ENCODE measurements at regions not wholly inside any gene's neighbourhood (a gene's known extent, or its start where the extent isn't known, plus 50 kb on each side); places are given as distances from the start of the nearest gene placed in this dataset.

GRCh38 chr6:139457476-139457875 is 83.0 kb upstream of the CITED2 start:
- DNase-seq = no peak
- Histone ChIP-seq H3K27me3 (ENCODE audit: low read length) (no peaks in the 10 kb centered on the region), H3K27ac (ENCODE audit: low read length) (no peak overlapping the region), H3K79me2 (ENCODE audit: low read length) (no peaks in the 10 kb centered on the region), H3K4me3 (ENCODE audit: low read length) (no peak overlapping the region), H2AFZ (ENCODE audit: low read length) (no peak overlapping the region), H3K36me3 (ENCODE audit: insufficient read depth, low read length) (no peaks in the 10 kb centered on the region), H3K9me3 (ENCODE audit: low read length) (no peaks in the 10 kb centered on the region), H3K4me1 (ENCODE audit: low read length) (no peaks in the 10 kb centered on the region), H3K9ac (ENCODE audit: low read length) (no peak overlapping the region), H3K9me2 (replicated peaks; ENCODE audit: insufficient read depth, low read length) (no peaks in the 10 kb centered on the region), H3K4me2 (ENCODE audit: low read depth, low read length, poor library complexity, severe bottlenecking) (no peak overlapping the region), H4K20me1 (ENCODE audit: insufficient read depth, low read depth, low read length) (no peaks in the 10 kb centered on the region)

DNA sequence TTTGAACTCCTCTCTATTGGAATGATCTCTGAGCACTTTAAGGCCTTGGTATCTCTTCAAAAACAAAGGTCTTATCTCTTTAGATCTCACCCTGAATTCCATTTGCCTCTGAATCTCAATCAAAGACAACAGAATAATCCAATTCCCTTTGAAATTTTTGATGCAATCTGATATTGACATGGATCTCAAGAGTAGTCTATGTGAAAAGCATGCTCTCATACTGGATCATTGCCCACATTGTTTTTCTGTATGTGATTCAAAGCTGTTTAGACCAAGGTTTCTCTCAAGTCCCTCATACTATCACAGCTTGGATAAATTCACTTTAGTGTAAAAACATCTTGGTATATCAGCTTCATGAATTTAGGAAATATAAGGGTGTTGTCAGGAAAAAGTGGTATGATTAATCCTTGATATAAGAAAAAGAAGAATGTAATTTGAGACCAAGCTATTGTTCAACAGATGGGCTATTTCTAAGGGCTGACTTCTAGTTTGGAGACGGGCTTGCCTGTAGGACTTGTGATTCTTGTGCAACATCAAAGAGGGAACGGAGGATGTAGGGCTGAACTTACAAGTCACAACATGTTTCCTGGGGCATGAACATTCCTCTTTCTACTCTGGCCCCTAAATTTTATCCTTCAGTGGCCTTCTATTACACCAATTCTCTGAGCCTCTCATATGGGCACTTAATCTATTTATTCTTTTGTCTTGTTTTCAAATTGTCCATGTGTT is 77.9 kb upstream of the CITED2 start:
- H2AFZ ChIP-seq (ENCODE audit: low read length) = no peak overlapping the region
- H3K27me3 ChIP-seq (ENCODE audit: low read length) = no peaks in the 10 kb centered on the region
- DNase-seq = no peak
- H3K9ac ChIP-seq (ENCODE audit: low read length) = no peak overlapping the region
- no peaks in the 10 kb centered on the region for H3K36me3 ChIP-seq (ENCODE audit: insufficient read depth, low read length)
- no peak overlapping the region for H3K27ac ChIP-seq (ENCODE audit: low read length)
- no peaks in the 10 kb centered on the region for H3K9me3 ChIP-seq (ENCODE audit: low read length)
- H3K4me3 ChIP-seq (ENCODE audit: low read length) = no peak overlapping the region
- no peaks in the 10 kb centered on the region for H4K20me1 ChIP-seq (ENCODE audit: insufficient read depth, low read depth, low read length)
- H3K4me1 ChIP-seq (ENCODE audit: low read length) = peaks cover 4% of the 10 kb centered on the region; the same call in 1 of the 2 replicates
- H3K9me2 ChIP-seq (replicated peaks; ENCODE audit: insufficient read depth, low read length) = no peaks in the 10 kb centered on the region
- H3K79me2 ChIP-seq (ENCODE audit: low read length) = no peaks in the 10 kb centered on the region
- no peak overlapping the region for H3K4me2 ChIP-seq (ENCODE audit: low read depth, low read length, poor library complexity, severe bottlenecking)

GRCh38 chr6:139449611-139450000 is 75.2 kb upstream of the CITED2 start:
- Histone ChIP-seq H3K4me2 (ENCODE audit: low read depth, low read length, poor library complexity, severe bottlenecking) (no peak overlapping the region), H3K27ac (ENCODE audit: low read length) (no peak overlapping the region), H4K20me1 (ENCODE audit: insufficient read depth, low read depth, low read length) (no peaks in the 10 kb centered on the region), H3K27me3 (ENCODE audit: low read length) (no peaks in the 10 kb centered on the region), H3K9me3 (ENCODE audit: low read length) (no peaks in the 10 kb centered on the region), H3K9ac (ENCODE audit: low read length) (no peak overlapping the region), H3K79me2 (ENCODE audit: low read length) (no peaks in the 10 kb centered on the region), H3K36me3 (ENCODE audit: insufficient read depth, low read length) (no peaks in the 10 kb centered on the region), H3K4me1 (ENCODE audit: low read length) (peaks cover 4% of the 10 kb centered on the region; the same call in 1 of the 2 replicates), H2AFZ (ENCODE audit: low read length) (no peak overlapping the region), H3K4me3 (ENCODE audit: low read length) (no peak overlapping the region), H3K9me2 (replicated peaks; ENCODE audit: insufficient read depth, low read length) (no peaks in the 10 kb centered on the region)
- no peak for DNase-seq

GRCh38 chr6:139448998-139449610 is 74.7 kb upstream of the CITED2 start:
- H3K9me2 ChIP-seq (replicated peaks; ENCODE audit: insufficient read depth, low read length) = no peaks in the 10 kb centered on the region
- H3K27me3 ChIP-seq (ENCODE audit: low read length) = no peaks in the 10 kb centered on the region
- no peak overlapping the region for H3K4me2 ChIP-seq (ENCODE audit: low read depth, low read length, poor library complexity, severe bottlenecking)
- no peak overlapping the region for H3K9ac ChIP-seq (ENCODE audit: low read length)
- no peaks in the 10 kb centered on the region for H3K9me3 ChIP-seq (ENCODE audit: low read length)
- DNase-seq = no peak
- no peak overlapping the region for H3K4me3 ChIP-seq (ENCODE audit: low read length)
- no peaks in the 10 kb centered on the region for H3K36me3 ChIP-seq (ENCODE audit: insufficient read depth, low read length)
- peaks cover 4% of the 10 kb centered on the region; the same call in 1 of the 2 replicates for H3K4me1 ChIP-seq (ENCODE audit: low read length)
- no peaks in the 10 kb centered on the region for H4K20me1 ChIP-seq (ENCODE audit: insufficient read depth, low read depth, low read length)
- H3K27ac ChIP-seq (ENCODE audit: low read length) = no peak overlapping the region
- H2AFZ ChIP-seq (ENCODE audit: low read length) = no peak overlapping the region
- no peaks in the 10 kb centered on the region for H3K79me2 ChIP-seq (ENCODE audit: low read length)

DNA sequence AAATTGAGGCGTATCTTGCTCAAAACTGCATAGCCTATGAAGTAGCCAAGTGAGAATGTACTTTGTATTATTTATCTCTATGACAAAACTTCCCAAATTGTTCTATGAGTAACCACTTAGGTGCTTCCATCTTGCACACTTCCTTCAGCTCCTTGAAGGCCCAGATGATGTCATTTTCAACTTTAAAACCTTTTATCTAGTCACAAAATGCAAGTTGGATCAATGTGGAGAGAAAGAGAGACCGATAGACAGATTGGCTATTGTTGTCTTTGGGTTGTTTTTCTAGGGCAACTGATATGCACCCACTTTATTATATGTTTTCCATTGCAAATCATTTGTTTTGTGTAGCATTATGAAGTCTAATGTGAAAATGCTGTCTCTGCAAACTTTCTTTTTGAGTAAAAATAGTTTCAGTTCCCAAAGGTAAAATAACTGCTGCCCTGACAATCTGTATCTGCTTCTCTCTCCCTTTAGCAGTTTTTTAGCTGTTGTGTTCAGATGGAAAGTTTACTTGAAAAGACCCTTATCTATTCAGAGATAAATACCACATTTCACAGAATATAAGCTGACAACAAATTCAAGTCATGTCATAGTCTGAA is 73.7 kb upstream of the CITED2 start:
- no peak overlapping the region for H3K4me2 ChIP-seq (ENCODE audit: low read depth, low read length, poor library complexity, severe bottlenecking)
- no peaks in the 10 kb centered on the region for H3K9me3 ChIP-seq (ENCODE audit: low read length)
- no peak overlapping the region for H3K9ac ChIP-seq (ENCODE audit: low read length)
- no peak overlapping the region for H3K4me3 ChIP-seq (ENCODE audit: low read length)
- peaks cover 4% of the 10 kb centered on the region; the same call in 1 of the 2 replicates for H3K4me1 ChIP-seq (ENCODE audit: low read length)
- no peak overlapping the region for H2AFZ ChIP-seq (ENCODE audit: low read length)
- H3K36me3 ChIP-seq (ENCODE audit: insufficient read depth, low read length) = no peaks in the 10 kb centered on the region
- no peak for DNase-seq
- no peaks in the 10 kb centered on the region for H4K20me1 ChIP-seq (ENCODE audit: insufficient read depth, low read depth, low read length)
- no peak overlapping the region for H3K27ac ChIP-seq (ENCODE audit: low read length)
- no peaks in the 10 kb centered on the region for H3K27me3 ChIP-seq (ENCODE audit: low read length)
- no peaks in the 10 kb centered on the region for H3K79me2 ChIP-seq (ENCODE audit: low read length)
- H3K9me2 ChIP-seq (replicated peaks; ENCODE audit: insufficient read depth, low read length) = no peaks in the 10 kb centered on the region

DNA sequence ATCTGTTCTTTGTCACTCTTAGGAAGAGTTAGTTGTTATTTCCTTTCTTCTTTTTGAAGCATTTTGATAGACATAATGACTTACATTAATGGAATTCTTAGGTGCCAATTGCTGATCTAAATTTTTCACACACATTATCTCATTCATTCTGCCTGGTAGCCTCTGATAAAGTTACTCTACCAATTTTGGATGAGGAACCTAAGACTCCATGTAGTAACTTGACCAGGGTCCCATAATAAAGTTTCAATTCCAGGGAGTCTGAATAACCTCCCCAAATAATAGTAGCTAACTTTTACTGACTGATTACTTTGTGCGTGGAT is 73.2 kb upstream of the CITED2 start:
- H3K9me3 ChIP-seq (ENCODE audit: low read length) = no peaks in the 10 kb centered on the region
- no peaks in the 10 kb centered on the region for H4K20me1 ChIP-seq (ENCODE audit: insufficient read depth, low read depth, low read length)
- no peak overlapping the region for H3K9ac ChIP-seq (ENCODE audit: low read length)
- no peak overlapping the region for H3K4me3 ChIP-seq (ENCODE audit: low read length)
- peaks cover 4% of the 10 kb centered on the region; the same call in 1 of the 2 replicates for H3K4me1 ChIP-seq (ENCODE audit: low read length)
- H3K9me2 ChIP-seq (replicated peaks; ENCODE audit: insufficient read depth, low read length) = no peaks in the 10 kb centered on the region
- H2AFZ ChIP-seq (ENCODE audit: low read length) = no peak overlapping the region
- no peak overlapping the region for H3K4me2 ChIP-seq (ENCODE audit: low read depth, low read length, poor library complexity, severe bottlenecking)
- H3K79me2 ChIP-seq (ENCODE audit: low read length) = no peaks in the 10 kb centered on the region
- H3K36me3 ChIP-seq (ENCODE audit: insufficient read depth, low read length) = no peaks in the 10 kb centered on the region
- H3K27ac ChIP-seq (ENCODE audit: low read length) = no peak overlapping the region
- no peaks in the 10 kb centered on the region for H3K27me3 ChIP-seq (ENCODE audit: low read length)
- DNase-seq = no peak

DNA sequence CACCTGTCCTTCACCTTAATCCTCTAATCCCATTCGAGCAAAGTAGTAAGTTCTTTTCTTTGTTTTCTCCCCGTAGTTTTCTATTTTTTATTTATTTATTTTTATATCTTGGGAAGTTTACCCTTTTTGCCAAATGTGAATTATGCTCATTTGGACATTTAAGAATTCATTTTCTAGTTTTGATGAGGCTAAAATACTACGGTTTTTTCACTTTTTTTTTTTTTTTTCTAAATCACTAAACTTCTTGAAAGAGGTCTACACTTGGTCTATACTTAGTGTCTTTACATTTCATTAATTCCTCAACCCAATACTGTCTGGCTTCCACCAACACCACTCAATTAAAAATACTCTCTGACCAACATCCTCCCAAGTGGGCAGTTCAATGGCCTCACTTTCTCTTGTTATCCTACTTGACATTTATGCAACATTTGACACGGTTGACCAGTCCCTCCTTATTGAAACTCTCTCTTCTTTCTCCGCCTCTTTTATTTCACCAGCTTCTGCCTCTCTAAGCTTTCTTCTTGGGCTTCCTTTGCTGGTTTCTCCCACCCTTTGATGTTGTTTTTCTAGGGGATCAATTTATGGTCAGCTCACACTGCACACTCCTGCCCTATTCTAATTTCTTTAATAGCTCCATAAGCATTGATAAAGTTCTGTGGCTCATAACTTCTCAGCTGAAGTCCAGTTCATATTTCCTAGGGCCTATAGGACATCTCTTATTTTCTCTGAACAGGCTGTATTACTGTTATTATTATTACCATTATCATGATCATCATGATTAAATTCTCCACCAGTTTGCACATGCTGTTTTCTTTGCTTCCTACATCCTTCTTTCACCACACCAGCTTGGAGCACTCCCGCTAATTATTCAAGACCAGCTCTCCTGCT is 72.6 kb upstream of the CITED2 start:
- Histone ChIP-seq H3K9ac (ENCODE audit: low read length) (no peak overlapping the region), H3K79me2 (ENCODE audit: low read length) (no peaks in the 10 kb centered on the region), H3K4me2 (ENCODE audit: low read depth, low read length, poor library complexity, severe bottlenecking) (no peak overlapping the region), H3K4me1 (ENCODE audit: low read length) (peaks cover 4% of the 10 kb centered on the region; the same call in 1 of the 2 replicates), H3K9me3 (ENCODE audit: low read length) (no peaks in the 10 kb centered on the region), H3K4me3 (ENCODE audit: low read length) (no peak overlapping the region), H3K9me2 (replicated peaks; ENCODE audit: insufficient read depth, low read length) (no peaks in the 10 kb centered on the region), H3K27me3 (ENCODE audit: low read length) (no peaks in the 10 kb centered on the region), H2AFZ (ENCODE audit: low read length) (no peak overlapping the region), H3K36me3 (ENCODE audit: insufficient read depth, low read length) (no peaks in the 10 kb centered on the region), H4K20me1 (ENCODE audit: insufficient read depth, low read depth, low read length) (no peaks in the 10 kb centered on the region), H3K27ac (ENCODE audit: low read length) (no peak overlapping the region)
- DNase-seq = no peak

Measured in Karpas-422 (cell line).